GM21723 (cell line): ENCODE measurements at regions not wholly inside any gene's neighbourhood (a gene's known extent, or its start where the extent isn't known, plus 50 kb on each side); places are given as distances from the start of the nearest gene placed in this dataset.

ENCODE experiments used
- ATAC-seq: cut with Tn5 transposase; IDR thresholded peaks from one replicate; pipeline ENCODE4 v1.9.1; 2021; ENCODE audit warnings: mild to moderate bottlenecking, moderate library complexity; ENCODE audit not compliant: unreplicated experiment

DNA sequence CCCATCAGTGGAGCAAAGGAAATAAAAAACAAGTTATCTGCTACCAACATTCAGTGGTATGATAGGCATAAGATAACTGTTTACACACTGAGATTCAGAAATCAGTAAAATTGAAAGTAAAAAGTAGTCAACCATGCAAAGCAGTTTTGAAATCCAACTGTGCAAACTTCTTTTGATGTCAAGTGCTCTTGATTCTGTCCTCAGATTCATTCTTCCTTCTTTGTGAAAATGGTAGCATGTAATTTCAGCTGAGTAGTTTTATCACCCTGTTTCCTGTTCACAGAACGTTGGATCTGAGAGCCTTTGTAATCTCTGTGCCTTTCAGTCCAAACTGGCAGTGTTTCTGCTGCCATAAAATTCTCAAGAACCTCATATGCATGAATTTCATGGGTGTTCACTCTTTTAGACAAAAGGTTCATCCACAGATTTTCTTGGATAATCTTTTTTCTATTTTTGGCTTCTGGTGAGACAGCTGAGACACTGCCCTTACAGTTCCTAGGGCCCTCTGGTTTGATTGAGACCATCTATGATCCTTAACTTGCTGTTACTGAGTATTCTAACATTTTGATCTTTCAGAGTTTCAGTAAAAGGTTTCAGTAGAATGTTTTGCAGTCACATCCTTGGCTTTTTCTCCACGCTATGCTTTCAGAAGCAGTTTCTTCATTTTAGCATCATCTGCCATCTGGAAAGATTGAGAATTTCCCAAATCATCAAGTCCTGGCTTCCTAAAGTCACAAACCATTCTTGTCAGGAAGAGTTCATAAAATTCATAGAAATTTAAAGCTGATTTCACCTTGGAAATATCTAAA is 272.3 kb upstream of the EPHA4 start:
- ATAC-seq: peak; percentile 57

DNA sequence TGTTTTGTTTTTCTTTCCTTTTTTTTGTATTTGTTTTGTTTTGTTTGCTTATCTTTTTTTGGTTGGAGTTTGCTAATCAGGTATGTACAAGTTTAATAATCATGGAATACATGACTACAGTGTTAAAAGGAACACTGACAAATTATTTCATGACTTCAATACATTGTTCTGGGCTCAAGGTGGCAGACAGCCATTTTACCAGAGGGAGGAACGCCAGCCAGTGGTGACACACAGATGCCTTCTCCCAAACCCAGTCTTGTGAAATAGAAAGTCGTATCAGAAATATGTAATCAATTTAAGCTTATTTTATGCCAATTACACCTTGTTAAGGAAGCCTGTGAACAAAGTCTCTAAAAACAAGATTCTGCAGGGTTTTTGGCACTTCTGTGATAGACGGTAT is 264.0 kb upstream of the EPHA4 start:
- ATAC-seq: no peak

DNA sequence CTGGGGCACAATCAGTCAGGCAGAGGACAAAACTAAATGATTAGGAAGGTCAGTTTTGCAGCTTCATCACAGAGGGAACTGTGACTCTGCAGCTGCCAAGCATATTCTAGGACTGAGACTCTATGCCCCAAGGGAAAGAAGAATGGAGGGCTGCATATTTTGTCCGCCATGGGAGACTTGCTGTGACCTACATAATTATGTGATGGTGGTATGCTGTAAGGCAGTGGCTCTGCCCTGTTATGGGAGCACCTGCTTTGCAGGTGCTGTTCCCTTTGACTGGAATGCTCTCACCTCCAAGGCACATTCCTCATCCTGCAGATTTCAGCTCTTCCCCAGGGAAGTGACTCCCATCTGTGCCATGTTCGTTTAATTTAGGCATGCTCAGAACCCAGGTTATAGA is 261.9 kb upstream of the EPHA4 start:
- no peak for ATAC-seq

DNA sequence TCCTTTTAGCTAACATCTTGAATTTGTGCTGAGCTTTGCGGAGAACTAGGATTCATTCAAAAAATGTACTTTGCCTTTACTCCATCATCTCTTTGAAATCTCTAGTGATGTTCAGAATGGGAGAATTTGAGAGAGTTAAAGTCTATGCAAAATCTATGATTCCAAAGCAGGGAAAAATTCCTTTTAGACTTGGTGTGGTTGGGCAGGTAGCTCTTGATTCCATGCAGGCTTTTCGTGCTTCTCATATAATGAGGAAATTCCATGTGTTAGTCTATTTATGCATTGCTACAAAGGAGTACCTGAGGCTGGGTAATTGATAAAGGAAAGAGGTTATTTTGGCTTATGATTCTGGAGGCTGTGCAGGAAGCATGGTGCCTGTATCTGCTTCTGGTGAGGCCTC is 258.9 kb upstream of the EPHA4 start:
- no peak for ATAC-seq

DNA sequence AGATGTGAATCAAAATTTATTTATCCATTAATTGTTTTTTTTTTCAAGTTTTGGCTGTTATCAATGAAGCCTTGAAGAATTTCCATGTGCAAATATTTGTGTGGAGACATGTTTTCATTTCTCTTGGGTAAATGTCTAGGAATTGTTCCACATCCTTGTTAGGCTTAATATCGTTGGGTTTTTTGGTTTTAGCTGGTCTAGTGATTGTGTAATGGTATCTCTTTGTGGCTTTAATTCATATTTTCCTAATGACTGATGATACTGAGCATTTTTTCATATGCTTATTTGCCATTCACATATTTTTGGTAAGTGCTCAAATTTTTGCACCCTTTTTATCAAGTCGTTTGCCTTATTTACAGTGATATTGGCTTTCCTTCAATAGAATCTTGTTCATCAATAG is 250.3 kb upstream of the EPHA4 start:
- ATAC-seq: no peak

DNA sequence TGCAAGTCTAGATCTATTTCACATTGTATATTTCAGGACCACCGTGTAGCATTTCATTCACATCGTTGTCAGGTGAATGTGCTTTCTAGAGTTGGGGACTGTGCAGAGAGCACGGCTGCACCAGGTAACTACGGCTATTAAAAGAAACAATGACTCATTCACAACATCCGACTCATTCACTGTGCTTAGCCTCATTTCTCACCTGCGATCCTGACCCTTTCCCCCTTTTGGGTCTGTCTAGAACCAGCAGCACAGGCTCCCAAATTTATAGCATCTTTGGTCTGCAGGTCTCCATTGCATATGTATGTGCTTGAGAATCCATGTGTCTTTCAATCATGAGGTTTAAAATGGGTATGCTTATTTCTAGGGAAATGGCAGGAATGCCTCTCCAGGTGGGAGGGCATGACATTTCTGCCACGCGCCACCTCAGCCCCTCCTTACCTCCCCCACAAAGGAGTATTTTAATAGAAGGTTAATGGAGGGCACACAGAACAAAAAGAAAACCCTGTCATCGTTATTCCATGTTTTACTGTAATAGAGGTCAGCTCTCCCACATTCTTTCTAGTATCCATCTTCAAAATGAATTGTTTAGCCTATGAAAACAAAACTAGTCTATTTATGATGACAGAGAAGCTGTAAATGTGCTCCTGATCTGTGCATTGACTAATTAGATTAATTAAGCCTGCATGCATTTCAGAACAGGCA is 246.7 kb upstream of the EPHA4 start:
- no peak for ATAC-seq

DNA sequence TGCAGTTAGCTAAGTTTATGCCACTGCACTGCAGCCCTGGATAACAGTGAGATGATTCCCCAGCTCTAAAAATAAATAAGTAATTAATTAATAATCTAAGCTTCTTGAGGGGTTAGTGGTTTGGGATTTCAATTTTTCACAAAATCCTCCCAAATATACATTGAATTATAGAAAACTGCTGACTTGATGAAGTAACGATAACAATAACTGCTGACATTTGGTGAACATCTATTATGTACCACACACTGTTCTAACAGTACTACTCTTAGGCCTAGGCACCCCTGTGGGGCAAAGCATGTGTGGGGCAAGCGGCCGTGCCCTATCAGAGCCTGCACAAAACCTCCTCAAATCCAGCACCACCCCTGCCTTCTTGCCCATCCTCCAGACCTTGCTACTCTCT is 245.8 kb upstream of the EPHA4 start:
- no peak for ATAC-seq

DNA sequence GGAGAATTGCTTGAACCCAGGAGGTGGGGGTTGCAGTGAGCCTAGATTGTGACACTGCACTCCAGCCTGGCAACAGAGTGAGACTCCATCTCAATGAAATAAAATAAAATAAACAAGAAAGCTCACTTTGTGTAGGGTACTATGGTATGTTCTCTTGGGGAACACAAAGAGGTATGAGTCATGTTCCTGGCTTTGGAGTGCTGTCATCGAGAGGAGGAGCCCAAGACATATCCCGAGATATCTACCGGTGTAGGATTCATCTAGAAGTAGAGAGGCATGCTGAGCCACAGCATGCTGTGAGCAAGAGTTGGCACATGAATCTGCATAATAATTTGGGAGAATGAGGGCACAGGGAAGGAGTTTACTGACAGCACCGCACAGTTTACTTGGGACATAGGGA is 244.9 kb upstream of the EPHA4 start:
- ATAC-seq: no peak

DNA sequence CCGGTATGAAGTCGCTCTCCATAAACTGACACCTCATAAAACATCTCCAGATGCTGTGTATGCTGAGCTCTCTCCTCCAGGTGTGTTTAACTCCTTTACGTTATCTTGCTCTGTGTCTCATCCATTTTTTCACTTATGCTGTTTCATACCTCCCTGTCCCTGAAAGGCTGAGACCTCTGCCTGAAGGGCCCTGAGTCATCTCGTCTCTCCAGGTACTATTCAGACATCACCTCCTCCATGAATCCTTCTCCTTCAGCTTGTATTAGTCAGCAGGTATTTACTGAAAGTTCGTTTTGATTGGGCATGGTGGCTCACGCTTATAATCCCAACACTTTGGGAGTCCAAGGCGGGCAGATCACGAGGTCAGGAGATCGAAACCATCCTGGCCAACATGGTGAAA is 244.5 kb upstream of the EPHA4 start:
- no peak for ATAC-seq

DNA sequence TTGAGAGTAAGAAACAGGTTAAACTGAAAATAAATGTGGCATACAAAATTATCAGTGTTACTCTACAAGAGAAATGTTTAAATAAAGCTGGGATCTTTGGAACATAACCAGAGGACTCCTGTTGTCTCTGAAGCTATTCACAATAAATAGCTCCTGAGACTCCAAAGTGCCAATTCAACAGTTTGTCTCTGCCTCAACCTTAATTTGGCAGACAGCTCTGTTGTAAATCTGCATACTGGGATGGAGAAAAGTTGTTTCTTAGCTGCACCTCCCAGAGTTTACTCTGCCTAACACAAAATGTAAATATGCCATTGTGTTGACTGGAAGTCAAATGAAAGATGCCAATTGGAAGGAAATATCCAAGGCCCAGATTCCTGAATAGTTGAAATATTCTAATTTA is 238.5 kb upstream of the EPHA4 start:
- no peak for ATAC-seq

DNA sequence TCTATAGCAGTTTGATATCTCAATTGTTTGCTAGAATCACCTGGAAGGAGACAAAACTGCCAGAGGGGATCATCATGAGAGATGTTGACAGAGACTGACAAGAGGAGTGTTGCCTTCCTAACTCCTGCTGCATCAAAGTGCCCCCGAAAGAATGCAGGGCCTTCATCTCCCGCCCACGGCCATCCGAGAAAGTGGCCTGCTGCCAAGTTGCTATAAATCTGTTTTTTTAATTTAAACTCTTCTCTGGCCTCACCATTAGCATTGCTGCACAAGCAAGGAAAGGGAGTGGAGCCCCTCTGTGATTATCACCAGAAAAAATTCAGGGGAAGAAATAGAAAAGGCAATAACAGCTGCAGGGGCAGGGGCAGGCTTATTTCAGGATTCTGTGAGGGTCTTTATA is 238.1 kb upstream of the EPHA4 start:
- ATAC-seq: no peak

DNA sequence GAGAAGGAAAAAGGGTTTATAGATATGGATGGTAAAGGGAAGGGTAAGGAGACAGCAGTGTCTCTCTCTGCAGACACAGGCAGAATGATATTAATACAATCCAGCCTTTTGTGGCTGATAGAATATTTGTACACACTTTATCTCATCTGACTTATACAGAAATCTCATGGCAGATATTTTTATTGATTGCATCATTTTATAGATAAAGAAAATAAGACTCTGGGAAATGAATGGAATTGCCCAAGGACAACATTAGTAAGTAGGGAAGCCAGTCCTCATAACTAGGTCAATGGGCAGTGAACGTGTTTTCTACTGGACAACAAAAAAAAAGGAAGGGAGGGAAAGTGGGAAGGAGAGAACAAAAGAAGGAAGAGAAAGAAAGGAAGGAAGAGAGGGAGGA is 236.4 kb upstream of the EPHA4 start:
- no peak for ATAC-seq

DNA sequence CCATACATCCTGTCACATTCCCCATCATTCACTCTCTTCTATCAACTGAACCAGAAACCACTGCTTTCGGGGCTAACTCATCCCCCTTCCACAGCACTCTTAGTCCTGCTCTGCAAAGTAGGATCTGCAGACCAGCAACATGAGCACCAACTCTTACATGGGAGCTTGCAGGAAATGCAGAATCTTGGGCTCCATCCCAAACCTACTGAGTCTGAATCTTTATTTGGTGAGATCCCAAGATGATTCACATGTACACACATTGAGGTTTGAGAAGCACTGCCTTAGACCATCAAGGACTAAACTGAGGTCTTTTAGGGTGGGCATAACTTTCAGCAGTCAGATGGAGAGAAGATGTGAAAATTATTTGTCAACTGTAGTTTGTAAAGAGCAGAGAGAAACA is 235.6 kb upstream of the EPHA4 start:
- no peak for ATAC-seq

DNA sequence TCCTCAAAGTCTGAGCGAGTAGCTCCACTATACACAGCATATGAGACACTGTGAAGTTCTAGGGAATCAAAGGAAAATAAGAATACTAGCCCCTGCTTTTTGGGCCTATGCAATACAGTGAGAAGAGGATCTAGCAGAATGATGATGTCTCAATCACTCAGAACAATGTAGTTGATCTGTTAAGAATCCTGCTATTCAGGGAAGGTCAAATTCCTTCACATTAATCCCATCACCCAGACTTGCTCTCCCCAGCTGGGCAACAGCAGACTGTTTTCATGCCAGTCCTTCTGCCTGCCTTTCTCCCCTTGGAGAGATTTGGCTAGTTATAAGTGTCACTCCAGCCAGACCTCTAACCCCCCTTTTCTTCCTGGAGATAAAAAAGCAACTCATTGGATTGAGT is 230.0 kb upstream of the EPHA4 start:
- no peak for ATAC-seq

DNA sequence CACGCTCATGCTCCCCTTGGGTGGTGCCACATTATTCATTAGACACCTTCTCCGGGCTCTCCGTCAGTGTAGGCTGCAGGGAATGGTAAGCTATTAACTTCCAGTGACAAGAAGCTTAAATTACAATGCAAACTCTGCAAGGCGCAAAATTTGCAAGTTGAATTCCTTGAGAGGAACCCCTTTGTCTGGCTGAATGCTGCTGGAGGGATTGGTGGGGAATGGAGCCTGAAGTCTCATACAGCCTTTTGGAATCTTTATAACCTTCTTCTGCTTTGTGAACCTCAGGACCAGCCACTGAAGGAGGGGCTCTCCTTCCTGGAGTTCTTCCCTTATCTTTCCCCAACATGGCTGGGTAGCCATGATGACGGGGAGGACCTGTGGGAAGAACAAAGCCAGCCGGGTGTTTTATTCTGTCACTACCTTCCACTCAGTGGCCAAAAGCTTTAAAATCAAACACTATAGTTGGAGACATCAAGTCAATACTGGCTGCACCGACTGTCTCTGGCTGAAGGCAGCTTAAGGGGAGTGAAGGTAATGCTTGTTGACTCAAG is 220.9 kb upstream of the EPHA4 start:
- ATAC-seq: no peak

DNA sequence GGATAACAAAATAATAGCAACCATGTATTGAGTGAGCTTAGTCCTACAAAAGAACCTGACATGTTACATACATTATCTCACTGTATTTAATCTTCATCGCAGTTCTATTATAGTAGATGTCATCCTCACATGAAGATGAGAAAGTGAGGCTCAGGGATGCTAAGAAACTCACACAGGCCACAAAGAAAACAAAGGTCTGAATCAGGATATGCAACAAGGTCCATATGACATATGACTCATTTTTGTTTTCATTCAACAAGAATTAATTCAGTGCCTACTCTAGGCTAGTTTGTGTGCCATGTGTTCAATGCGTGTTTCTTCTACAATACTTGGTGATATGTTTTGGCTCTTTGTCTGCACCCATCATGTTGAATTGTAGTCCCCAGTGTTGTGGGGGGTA is 219.7 kb upstream of the EPHA4 start:
- ATAC-seq: no peak

DNA sequence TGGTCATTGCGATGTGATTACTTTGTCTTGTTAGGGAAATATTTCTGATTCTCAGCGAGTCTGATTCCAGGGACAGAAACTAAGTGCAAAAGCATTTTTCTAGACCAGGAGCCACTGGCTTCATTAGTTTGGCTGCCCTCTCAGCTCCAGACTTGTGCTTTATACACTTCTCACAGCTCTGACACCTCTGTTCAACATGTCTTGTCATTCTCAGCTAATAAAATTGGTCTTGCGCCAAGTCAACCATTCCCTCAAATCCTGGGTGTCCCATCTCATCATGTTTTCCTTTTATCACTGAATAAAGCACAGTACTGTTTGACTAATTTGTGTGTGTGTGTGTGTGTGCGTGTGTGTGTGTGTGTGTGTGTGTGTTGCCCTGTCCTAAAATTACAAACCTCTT is 215.5 kb upstream of the EPHA4 start:
- no peak for ATAC-seq

DNA sequence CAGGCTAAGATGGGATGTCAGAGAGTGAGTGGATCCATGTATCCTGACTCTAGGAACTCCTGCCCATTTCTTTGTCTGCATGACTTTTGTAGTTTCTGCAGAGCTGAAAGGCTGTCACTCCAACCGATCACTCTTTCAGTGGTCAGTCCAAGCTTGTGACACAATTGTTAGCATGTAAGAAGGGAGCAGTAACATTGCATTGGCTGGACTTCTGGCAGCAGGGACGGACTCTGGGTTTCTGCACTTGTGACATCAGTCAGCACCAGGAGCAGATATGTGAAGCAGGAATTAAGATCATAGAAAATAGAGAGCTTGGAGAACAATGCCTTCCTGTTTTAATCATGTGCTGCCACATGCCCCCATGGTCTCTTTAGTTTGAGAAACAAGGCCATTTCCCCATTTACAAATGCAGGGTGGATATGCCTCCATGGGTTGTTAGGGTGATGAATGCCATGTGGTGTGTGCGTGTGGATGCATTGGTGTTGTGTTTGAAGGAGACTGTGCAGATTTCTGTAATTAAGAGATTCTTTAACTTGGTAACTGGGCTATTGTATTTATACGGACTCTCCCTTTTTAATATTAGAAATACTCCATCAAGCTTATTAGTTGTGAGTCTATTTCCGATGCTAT is 214.3 kb upstream of the EPHA4 start:
- ATAC-seq: no peak

DNA sequence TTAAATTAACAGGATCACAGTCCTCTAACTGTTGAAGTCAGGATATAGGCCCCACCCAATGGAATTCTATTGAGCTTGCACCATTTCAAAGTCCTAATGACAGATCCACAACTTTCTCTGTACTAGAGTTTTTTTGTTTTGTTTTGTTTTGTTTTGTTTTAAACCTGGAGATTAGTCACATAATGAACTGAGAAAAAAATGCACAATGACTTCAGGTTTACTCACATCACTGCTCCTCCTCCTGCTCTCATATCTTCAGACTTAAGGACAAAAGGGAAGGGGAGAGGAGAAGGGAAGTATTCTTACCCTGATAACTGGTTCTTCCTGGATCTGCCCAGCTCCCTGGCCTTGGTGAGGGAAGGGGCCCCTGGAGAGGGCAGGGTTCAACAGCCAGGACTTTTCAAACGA is 208.2 kb upstream of the EPHA4 start:
- ATAC-seq: no peak

DNA sequence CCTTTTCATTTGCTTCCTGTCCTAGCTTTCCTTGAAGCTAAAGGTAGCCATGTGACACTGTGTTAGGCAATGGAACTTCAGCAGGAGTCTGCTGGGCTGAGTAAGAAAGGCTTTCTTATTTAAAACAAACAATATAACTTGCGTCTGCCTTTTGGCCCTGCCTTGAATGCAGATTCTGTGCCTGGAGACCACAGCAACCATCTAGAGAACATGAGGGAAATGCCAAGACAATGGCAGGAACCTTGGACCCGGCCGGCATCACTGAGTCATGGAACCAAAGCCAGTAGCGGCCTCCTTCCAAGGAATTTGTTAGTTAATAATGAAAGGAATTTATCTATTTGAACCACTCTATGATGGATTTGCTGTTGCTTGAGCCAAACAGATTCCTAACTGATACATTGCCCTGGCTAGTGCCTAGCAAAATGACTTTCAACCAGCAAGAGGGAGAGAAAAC is 207.5 kb upstream of the EPHA4 start:
- ATAC-seq: no peak

DNA sequence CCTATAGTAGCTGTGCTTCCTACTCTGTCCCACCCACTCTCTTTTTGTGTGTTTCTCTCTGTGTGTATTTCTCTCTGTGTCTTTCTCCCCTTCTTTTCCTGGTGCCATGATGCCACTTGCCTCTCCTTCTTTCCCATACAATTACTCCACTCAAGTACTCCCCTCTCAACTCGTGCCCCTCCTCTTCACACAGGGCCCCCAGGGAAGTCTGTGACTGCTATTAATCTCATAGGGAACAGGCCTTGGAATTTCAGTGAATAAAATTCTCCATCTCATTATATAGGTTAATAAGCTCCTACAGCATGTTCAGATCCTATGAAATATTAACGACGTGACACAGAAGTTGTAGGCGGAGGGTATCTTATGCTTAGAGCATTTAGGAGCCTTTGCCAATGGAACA is 205.9 kb upstream of the EPHA4 start:
- no peak for ATAC-seq

DNA sequence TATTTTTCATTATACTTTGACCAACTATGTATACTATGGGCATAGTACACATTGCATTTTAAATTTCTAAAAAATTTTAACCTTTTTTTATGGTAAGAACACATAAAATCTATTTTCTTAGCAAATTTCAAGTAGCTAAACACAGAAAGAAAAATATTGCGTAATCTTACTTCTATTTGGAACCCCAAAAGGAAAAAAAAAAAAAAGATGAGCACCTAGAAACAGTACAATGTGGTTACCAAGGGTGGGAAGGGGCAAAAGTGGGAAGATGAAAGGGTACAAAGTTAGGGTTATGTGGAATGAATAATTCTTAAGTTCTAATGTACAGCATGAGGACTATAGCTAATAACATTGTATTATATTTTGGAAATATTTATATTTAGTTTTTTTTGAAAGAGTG is 205.0 kb upstream of the EPHA4 start:
- ATAC-seq: no peak
